ENCODE measurements at regions not wholly inside any gene's neighbourhood (a gene's known extent, or its start where the extent isn't known, plus 50 kb on each side); places are given as distances from the start of the nearest gene placed in this dataset.
A peak's percentile ranks its signal among the peaks of the same experiment; 100 is the strongest.

GRCh38 chr13:104553186-104553585 lies 1487.0 kb upstream of the SLC10A2 start:
- H3F3A ChIP-seq (replicated peaks; ENCODE audit: low read depth) = no peaks in the 10 kb centered on the region
- DNase-seq (ENCODE audit: low spot score) (no peak), ATAC-seq (no peak)
- no peak overlapping the region for H3K27ac ChIP-seq (ENCODE audit: low read depth)
- Mint-ChIP-seq H3K4me3 (no peak overlapping the region), H3K36me3 (ENCODE audit: low read depth) (no peaks in the 10 kb centered on the region), H3K27ac (no peak overlapping the region), H3K27me3 (ENCODE audit: insufficient read depth, low read depth, poor library complexity) (peaks cover 2% of the 10 kb centered on the region), H3K4me1 (peaks cover 12% of the 10 kb centered on the region), H3K9me3 (no peaks in the 10 kb centered on the region)
- no peaks in the 10 kb centered on the region for H3K27me3 ChIP-seq (ENCODE audit: insufficient read depth)
- no peak overlapping the region for H3K4me3 ChIP-seq
- no peaks in the 10 kb centered on the region for H3K4me1 ChIP-seq (ENCODE audit: insufficient read depth)
- peak overlapping the region; percentile 45; the same call in 1 of the 2 replicates for H2AFZ ChIP-seq
- TF ChIP-seq ZNF462 (CRISPR knock-in tag; IDR thresholded peaks at IDR 0.05) (no peak), CREB1 (CRISPR knock-in tag; IDR thresholded peaks at IDR 0.05; ENCODE audit: low read depth) (no peak), STAT1 (IDR thresholded peaks at IDR 0.05; ENCODE audit: unreplicated experiment) (no peak), REST (IDR thresholded peaks at IDR 0.05; ENCODE audit: unreplicated experiment) (no peak), EZH2phosphoT487 (IDR thresholded peaks at IDR 0.05; ENCODE audit: unreplicated experiment) (no peak), JUNB (IDR thresholded peaks at IDR 0.05; ENCODE audit: unreplicated experiment) (no peak)
- no peak overlapping the region for H3K4me2 ChIP-seq
- H3K36me3 ChIP-seq (ENCODE audit: insufficient read depth) = no peaks in the 10 kb centered on the region
- no peaks in the 10 kb centered on the region for H3K9me2 ChIP-seq (ENCODE audit: insufficient read depth)
- no peaks in the 10 kb centered on the region for H3K79me2 ChIP-seq (replicated peaks; ENCODE audit: insufficient read depth)
- no peaks in the 10 kb centered on the region for H4K20me1 ChIP-seq (replicated peaks; ENCODE audit: insufficient read depth)

Measured in GM23338 (cell line).